Neural cell (in vitro differentiated cells): ENCODE measurements at regions not wholly inside any gene's neighbourhood (a gene's known extent, or its start where the extent isn't known, plus 50 kb on each side); places are given as distances from the start of the nearest gene placed in this dataset.

ENCODE experiments used
- EP300 ChIP-seq: fragments of 450-650 bp; conservative IDR thresholded peaks from 2 replicates; pipeline ENCODE4 v1.6.1; 2014; ENCODE audit warnings: antibody characterized with exemption, mild to moderate bottlenecking, moderate library complexity; ENCODE audit not compliant: poor library complexity, severe bottlenecking
- EZH2 ChIP-seq: fragments of 200-600, 300-800 bp; shearing (Covaris generic), sonication (generic); IDR thresholded peaks from 2 replicates; pipeline ENCODE4 v1.6.1; 2014; ENCODE audit warnings: antibody characterized with exemption, low read length, borderline replicate concordance, mild to moderate bottlenecking; ENCODE audit not compliant: insufficient read depth, poor library complexity, severe bottlenecking
- RAD21 ChIP-seq: fragments of 450-650 bp; conservative IDR thresholded peaks from 2 replicates; pipeline ENCODE4 v1.6.1; 2014; ENCODE audit warnings: antibody characterized with exemption, mild to moderate bottlenecking, moderate library complexity
- SMC3 ChIP-seq: fragments of 450-650 bp; conservative IDR thresholded peaks from 2 replicates; pipeline ENCODE4 v1.6.1; 2014; ENCODE audit warnings: antibody characterized with exemption, mild to moderate bottlenecking, moderate library complexity; ENCODE audit not compliant: poor library complexity
- TF ChIP-seq, protein P1 (sequence below): fragments of 450-650 bp; IDR thresholded peaks from 2 replicates; pipeline ENCODE4 v1.5.1; 2014; ENCODE audit warnings: antibody characterized with exemption, mild to moderate bottlenecking, moderate library complexity; ENCODE audit not compliant: poor library complexity, severe bottlenecking

DNA sequence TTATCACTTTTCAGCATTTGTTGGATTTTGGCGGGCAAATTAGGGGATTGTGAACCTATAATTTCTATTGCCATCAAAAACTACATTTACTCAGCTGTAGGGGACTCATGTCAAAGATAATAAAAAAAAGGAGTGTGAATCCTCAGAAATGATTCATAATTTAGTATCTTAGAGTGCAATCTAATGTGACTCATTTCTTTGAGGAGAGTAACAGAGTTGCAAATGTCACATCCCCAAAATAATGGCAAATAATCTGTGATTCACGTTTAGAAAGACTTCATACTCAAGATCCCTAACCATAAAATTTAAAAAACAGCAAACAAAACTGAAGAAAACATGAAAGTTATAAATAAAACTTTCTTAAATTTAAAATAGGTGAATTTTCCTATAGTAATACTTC is 373.0 kb downstream of the CDH2 start:
- TF ChIP-seq, protein P1, sequence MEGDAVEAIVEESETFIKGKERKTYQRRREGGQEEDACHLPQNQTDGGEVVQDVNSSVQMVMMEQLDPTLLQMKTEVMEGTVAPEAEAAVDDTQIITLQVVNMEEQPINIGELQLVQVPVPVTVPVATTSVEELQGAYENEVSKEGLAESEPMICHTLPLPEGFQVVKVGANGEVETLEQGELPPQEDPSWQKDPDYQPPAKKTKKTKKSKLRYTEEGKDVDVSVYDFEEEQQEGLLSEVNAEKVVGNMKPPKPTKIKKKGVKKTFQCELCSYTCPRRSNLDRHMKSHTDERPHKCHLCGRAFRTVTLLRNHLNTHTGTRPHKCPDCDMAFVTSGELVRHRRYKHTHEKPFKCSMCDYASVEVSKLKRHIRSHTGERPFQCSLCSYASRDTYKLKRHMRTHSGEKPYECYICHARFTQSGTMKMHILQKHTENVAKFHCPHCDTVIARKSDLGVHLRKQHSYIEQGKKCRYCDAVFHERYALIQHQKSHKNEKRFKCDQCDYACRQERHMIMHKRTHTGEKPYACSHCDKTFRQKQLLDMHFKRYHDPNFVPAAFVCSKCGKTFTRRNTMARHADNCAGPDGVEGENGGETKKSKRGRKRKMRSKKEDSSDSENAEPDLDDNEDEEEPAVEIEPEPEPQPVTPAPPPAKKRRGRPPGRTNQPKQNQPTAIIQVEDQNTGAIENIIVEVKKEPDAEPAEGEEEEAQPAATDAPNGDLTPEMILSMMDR: no peak
- no peak for TF ChIP-seq EP300
- TF ChIP-seq RAD21: no peak
- TF ChIP-seq EZH2: no peak
- TF ChIP-seq SMC3: no peak
